ENCODE measurements at regions not wholly inside any gene's neighbourhood (a gene's known extent, or its start where the extent isn't known, plus 50 kb on each side); places are given as distances from the start of the nearest gene placed in this dataset.
"Not testable (repeated sequence)": the region's sequence is repeated elsewhere in the genome, so short reads cannot be mapped to it uniquely, and the experiment has no call there.

GRCh38 chr5:91584352-91584751, 201.2 kb upstream of the ARRDC3 start:
- TF ChIP-seq CTCF (IDR thresholded peaks at IDR 0.05) = no peak
- no peaks in the 10 kb centered on the region for H3K9me3 ChIP-seq
- intact Hi-C loops (cut with DNase I, micrococcal nuclease) = no loop called here
- no peak for DNase-seq
- no peaks in the 10 kb centered on the region for H3K36me3 ChIP-seq (ENCODE audit: low read depth)
- no peak for ATAC-seq
- H3K4me3 ChIP-seq = no peak overlapping the region
- H3K4me1 ChIP-seq (ENCODE audit: low read depth) = no peaks in the 10 kb centered on the region

- DNase-seq; H3K36me3 ChIP-seq (ENCODE audit: low read depth); H3K4me3 ChIP-seq; ATAC-seq; intact Hi-C loops (cut with DNase I, micrococcal nuclease); H3K4me1 ChIP-seq (ENCODE audit: low read depth): not testable (repeated sequence)
- peaks cover 21% of the 10 kb centered on the region for H3K9me3 ChIP-seq
Observed at GRCh38 chr5:91566012-91566411, 182.9 kb upstream of the ARRDC3 start.

GRCh38 chr5:91562922-91563321, 179.8 kb upstream of the ARRDC3 start:
- Histone ChIP-seq H3K4me1 (ENCODE audit: low read depth) (no peaks in the 10 kb centered on the region), H3K36me3 (ENCODE audit: low read depth) (no peaks in the 10 kb centered on the region), H3K9me3 (peaks cover 22% of the 10 kb centered on the region), H3K4me3 (no peak overlapping the region)
- DNase-seq (no peak), ATAC-seq (no peak)
- intact Hi-C loops (cut with DNase I, micrococcal nuclease) = no loop called here
- no peak for TF ChIP-seq CTCF (IDR thresholded peaks at IDR 0.05)

- H3K4me3 ChIP-seq = no peak overlapping the region
- H3K36me3 ChIP-seq (ENCODE audit: low read depth) = no peaks in the 10 kb centered on the region
- no peaks in the 10 kb centered on the region for H3K9me3 ChIP-seq
- intact Hi-C loops (cut with DNase I, micrococcal nuclease) = no loop called here
- no peak for DNase-seq
- TF ChIP-seq CTCF (IDR thresholded peaks at IDR 0.05) = no peak
- H3K4me1 ChIP-seq (ENCODE audit: low read depth) = no peaks in the 10 kb centered on the region
- ATAC-seq = no peak
Observed at GRCh38 chr5:91541696-91542095, 158.6 kb upstream of the ARRDC3 start.

GRCh38 chr5:91538179-91538578, 155.1 kb upstream of the ARRDC3 start:
- H3K4me3 ChIP-seq = no peak overlapping the region
- DNase-seq (no peak), ATAC-seq (no peak)
- H3K4me1 ChIP-seq (ENCODE audit: low read depth) = no peaks in the 10 kb centered on the region
- intact Hi-C loops (cut with DNase I, micrococcal nuclease) = no loop called here
- H3K36me3 ChIP-seq (ENCODE audit: low read depth) = no peaks in the 10 kb centered on the region
- no peak for TF ChIP-seq CTCF (IDR thresholded peaks at IDR 0.05)
- no peaks in the 10 kb centered on the region for H3K9me3 ChIP-seq

GRCh38 chr5:91535499-91535898, 152.4 kb upstream of the ARRDC3 start:
- ATAC-seq = no peak
- no peak for TF ChIP-seq CTCF (IDR thresholded peaks at IDR 0.05)
- Histone ChIP-seq H3K4me1 (ENCODE audit: low read depth) (no peaks in the 10 kb centered on the region), H3K36me3 (ENCODE audit: low read depth) (no peaks in the 10 kb centered on the region), H3K4me3 (no peak overlapping the region), H3K9me3 (no peaks in the 10 kb centered on the region)
- intact Hi-C loops (cut with DNase I, micrococcal nuclease) = no loop called here
- DNase-seq = no peak

All from mucosa of descending colon (tissue), 3 donors.